ENCODE measurements at regions not wholly inside any gene's neighbourhood (a gene's known extent, or its start where the extent isn't known, plus 50 kb on each side); places are given as distances from the start of the nearest gene placed in this dataset.

DNA sequence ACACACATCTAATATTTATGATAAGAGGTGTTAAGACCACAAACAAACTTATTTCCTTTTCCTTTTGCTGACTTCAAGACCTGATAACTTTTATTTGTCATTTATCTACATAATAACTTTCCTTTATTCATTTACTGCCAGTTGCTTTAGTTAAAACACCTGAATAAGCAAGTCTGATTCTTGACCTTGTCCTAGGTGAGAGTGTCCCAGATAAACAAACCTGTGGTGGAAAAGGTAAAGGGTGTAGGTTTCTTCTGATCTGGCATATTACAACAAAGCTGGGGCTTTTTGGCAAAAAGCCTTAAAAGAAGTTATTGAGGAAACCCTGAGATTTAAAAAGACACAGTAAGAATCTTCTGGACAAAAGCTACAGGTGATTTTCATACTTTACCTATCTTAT is 191.5 kb downstream of the ZBBX start:
- no peak for DNase-seq

DNA sequence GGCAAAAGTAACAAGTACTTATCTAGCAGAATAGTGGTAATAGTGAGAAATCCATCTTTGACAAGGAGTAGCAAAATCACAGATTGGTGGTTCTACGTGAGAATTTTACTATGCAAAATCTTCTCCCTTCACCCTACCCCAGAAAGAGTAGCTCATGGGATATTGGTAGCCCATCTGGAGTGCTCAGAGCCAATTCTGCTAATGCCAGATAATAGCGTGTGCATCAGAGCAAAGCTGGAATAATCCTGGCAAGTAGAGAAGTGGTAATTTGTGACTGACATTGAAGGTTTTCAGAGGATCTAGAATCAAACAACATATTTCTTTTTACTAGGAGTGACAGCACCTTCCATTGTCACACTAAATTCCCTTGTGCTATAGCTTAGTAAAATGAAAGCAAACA is 192.9 kb downstream of the ZBBX start:
- no peak for DNase-seq

DNA sequence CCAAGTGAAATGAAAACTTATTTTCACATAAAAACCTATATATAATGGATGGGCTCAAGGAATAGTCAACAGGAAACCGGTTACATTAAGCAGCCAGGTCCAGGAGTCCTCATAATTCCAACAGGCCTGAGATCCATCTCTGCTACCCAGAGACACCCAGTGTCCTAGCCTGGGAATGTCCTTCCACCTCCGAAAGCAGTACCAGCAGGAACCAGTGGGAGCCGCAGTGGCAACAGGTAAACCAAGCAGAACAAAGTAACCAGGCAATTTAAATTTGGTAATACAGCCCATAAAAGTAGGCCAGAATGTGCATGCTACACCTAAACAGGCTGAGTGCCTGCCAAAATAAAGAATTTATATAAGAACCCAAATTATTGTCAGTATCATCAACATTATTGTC is 195.6 kb downstream of the ZBBX start:
- DNase-seq = no peak

DNA sequence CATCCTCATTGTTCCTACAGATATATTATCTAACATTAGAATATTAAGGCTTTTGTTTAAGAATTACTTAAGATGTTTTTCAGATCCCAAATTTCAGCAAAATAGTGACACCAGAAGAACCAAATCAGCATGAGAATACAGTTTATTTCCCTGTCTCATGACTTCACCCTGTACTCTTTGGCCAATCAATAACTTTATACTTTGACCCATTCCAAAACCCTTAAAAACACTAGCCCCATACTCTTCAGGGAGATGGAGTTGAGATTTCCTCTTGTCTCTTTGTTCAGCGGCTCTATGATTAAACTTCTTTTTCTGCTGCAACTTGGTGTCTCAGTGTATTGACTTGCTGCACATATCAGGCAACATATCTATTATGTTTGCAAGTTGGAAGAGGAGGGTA is 207.7 kb downstream of the ZBBX start:
- DNase-seq = no peak

DNA sequence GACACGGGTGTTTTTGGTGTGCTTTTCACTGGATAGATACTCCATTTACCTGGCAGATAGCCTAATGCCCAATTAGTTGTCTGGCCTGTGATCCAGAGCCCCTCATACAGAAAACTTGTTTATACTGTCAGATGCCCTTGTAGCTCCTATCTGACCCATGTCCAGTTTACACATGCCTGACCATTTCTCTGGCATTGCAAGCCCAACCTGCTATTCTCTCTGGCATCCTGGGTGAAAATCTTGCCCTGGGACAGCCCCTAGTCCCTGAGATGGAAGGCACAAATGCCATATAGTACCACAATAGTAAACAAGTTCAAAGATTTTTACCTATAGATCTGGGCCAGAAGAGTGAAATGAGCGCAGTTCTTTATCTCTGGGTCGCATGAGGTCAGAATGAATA is 212.6 kb downstream of the ZBBX start:
- DNase-seq = no peak

DNA sequence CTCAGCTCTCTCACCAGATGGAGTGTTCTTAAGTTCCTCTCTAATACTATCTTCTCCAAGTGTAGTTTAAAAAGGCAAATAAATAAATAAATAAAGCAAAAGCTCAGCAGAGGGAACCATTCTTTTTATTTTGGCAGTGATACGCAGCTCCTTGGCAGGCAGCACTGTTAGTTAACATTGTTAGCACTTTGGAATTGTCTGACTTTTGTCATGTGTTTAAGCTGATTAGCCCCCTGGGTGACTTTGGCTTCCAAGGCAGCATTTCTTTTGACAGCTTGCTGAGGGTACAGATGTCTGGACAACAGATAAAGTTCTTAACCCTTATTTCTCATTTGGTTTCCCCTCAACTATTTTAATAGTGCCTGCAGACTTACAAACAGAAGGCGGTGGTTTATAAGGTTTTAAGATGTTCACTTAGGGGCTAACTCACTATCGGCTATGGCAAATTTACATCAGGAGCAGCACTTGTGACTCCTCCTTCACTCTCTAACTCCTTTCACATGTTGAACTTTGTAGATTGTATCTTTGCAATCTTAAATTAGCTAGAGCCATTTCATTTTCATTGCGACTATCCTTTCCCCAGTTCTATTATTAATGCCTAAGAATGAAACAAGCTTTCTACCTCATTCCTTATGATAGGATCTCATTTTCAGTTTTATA is 213.4 kb downstream of the ZBBX start:
- no peak for DNase-seq

DNA sequence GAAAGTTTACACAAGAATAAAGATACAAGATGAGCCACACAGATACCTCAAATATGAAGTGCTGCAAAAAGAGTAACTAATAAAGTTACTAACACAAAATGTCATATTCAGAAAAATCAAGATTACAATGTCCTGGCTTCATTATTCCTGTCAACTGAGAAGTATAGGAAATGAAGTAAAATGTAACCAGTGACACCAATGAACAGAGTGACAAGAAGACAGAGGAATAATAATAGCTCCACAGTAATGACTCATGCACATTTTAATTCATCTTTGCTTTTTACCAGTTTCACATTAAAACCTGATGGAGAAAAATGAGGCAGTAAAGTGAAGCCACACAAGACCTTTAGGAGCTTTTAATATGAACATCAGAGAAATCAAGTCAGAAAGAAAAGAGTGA is 214.1 kb downstream of the ZBBX start:
- DNase-seq = no peak

DNA sequence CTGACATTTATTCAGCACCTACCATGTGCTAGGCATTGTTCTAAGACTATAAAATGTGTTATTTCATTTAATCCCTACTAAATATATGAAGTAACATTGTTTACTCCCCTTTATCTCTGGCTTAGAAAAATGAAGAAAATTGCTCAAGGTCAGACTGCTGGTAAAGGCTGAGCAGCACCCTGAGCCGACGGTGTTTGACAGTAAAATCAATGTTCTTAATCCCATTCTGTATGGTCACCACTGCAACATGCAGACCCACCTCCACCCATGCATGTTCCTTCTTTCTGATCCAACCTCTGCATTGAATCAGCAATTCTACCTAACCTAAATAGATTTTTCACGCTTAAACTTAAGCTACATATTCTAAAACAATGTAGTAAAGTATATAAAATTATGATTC is 216.5 kb downstream of the ZBBX start:
- no peak for DNase-seq

DNA sequence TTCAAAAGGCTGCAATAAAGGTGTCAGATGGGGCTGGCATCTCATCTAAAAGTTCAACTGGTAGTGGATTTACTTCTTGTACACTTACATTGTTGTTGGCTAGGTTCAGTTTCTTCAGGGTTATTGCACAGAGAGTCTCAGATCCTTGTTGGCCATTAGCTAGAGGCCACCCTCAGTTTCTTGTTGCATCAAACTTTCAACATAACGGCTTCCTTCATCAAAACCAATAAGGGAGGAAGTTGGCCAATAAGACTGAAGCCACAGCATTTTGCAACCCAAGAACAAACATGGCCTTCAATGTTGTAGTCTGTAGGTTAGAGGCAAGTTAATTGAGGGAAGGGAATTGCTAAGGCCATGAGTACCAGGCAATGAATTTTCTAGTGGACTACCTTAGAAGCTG is 218.0 kb downstream of the ZBBX start:
- DNase-seq = no peak

DNA sequence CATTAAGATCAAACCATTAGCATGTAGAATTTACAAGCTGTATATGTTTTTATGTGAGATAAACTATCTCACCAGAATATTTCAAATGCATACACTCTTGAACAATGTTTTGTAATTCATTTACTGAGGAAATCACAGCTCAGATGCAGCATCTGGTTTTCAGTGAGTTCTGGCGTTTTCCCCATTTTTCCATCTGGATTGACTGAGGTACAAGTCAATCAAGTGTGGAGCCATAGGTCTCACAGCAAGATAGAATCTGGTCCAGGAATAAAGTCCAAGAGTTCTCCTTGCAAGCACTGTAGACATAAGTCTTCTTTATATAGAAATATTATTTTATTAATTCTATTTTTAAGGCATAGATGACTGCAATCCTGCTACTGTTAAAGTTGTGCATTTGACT is 219.3 kb downstream of the ZBBX start:
- no peak for DNase-seq

DNA sequence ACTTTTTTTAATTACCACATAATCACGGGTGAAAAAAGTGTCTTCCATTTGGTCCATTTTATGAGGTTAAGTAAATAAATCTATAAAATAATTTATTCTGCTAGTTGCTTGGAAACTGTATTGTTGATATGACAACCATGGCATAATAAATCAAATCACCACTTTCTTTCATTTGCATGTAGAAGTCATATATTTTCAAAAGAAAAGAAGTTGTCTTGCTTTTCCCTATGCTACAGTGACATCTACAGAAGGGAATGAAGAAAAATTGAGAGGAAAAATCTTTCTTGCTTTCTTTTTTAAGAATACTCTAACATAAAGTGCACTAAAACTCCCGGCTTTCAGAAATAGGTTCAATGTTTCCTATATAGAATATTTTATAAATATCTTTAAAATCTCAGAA is 228.5 kb downstream of the ZBBX start:
- no peak for DNase-seq

DNA sequence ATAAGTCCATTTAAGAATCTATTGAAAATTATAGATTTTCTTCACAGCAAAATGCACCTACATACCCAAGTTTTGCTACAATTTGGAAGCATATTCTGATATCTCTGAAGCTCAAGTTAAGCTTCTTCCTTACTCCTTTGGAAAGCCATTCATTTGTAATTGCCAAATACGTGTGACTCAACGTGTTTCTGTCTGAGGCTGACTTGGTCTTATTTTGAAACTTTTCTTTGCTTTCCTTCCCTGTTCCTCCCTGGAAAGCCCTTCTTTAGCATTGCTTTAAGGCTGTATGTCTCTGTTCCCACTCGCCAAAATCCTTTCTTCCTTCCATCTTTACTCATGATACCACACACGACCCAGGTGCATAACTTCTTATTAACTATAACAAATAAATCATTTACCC is 232.0 kb downstream of the ZBBX start:
- no peak for DNase-seq

DNA sequence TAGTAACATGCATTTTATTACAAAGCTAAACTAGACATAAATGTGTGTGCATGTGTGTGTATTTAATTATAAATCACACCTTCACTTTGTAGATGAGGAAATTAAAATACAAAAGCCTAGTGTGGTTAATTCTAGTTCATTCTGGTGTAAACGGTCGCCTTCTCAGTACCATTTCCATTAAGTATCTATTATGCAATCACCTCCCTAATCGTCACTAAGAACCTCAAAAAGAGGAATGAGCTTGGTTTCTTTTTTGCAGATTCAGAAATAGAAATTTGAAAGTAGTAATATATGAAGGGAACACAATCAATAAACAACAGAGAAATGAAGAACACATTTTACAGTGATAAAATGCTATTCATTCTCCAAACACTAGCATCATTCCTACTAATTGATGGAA is 233.2 kb downstream of the ZBBX start:
- DNase-seq = no peak

DNA sequence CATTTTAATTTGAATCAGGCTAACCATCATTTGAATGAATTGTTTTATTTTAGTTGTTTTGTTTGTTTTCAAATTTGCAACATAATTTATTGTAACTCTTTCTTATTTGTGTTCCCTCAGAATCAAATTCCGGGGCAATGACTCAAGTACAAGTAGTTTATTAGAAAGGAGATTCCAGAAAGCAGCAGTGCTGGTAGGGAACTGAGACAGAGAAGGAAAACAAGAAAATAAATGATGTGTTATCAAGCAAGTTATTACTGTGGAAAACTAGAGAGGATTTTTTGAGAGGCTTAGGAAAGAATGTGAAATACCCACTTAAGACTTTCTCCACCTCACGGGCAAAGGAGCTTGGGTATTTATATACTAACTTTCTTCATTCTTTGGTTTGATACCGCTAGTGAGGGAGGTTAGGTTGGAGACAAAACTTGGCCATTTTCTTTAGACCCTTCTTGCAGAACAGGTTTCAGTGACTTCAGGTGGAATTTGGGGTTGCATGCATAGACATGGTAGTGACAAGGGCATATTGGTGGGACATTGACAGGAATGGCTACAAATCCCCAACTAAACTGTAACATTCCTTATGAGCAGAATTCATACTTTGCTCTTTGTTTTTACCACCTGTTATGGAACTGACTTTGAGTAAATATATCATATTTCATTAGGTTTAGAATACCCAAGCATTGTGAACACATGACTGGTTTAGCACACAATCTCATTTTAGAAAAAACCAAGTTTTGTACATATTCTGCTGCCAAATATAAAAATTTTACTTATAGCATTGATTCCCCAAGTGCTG is 254.3 kb downstream of the ZBBX start:
- no peak for DNase-seq

DNA sequence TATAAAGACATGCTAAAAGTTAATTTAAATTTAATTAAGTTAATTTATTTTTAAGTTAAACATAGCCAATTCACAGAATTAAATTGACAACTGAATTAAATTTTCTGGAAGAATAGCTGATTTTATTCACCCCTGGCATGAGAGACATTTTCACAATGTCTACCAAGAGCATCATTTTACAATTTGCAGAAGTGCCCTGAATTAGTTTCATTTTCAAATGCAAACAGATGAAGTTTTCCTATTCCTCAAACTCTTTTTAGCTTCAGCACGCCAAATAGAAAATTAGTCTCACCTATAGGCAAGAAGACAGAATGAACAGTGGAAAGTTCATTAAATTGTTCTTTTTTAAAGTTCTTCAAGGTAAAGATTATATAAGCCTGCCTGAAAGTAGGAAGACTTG is 259.3 kb downstream of the ZBBX start:
- DNase-seq = no peak

DNA sequence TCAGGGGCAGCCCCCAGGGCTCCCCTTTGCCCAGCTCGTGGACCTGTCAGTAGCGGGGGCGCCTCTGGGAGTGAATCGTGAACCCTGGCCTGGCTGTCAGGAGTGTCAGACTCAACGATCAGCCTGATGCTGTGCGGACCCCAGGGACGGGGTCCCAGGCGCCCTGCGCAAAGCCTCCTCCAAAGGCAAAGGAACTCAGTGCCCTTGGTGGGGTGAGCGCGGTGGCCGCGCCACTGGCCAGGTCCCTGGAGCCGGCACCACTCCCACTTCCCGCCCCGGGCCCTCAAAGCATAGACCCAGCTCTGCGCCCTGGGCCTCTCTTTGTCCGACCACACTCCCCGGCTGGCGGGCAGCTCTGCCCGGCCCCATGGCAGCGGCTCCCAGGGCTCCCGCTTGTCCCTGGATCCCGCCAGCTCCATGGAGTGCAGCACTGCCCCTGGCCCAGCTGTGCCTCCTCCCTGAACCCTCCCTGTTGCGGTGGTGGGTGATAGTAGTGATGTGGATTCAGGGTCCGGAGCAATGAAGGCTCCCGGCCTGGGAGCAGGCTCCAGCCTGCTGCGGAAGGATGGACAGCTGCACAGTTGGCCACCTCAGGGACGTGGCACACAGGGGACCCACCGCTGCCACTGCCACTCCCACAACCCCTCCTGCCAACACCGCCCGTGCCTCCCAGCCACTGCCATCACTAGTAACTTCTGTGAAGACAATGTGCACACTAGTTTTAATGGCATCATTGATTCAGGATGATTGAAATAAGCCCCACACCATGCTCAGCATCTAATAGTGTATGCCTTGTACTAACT is 263.8 kb downstream of the ZBBX start:
- no peak for DNase-seq

DNA sequence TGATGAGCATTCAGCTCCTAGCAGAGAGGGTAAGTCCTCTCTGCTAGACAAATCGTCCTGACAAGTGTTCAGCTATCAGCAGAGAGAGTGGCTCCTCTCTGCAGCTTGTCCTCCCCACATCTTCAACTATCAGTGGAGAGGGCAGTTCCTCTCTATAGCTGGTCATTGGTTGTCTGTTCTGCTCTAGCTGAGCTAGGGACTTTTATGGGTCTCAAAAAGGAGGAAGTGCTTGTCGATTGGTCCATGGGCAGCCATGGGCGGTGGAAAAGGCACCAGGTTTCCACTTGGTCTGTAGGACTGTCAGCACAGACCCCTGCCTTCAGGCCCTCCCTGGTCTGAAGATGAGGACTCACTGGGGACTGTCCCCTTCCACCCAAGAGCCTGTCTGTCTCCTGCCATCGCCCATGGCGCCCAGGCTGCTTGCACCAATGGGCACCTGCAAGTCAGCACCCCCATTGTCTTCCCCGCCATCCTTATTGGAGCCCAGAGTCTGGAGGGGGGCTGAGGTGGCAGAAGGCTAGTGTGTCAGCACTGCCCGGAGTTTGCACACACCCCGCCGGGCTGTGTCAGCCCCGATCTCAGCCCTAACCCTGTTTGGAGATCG is 264.7 kb downstream of the ZBBX start:
- no peak for DNase-seq

DNA sequence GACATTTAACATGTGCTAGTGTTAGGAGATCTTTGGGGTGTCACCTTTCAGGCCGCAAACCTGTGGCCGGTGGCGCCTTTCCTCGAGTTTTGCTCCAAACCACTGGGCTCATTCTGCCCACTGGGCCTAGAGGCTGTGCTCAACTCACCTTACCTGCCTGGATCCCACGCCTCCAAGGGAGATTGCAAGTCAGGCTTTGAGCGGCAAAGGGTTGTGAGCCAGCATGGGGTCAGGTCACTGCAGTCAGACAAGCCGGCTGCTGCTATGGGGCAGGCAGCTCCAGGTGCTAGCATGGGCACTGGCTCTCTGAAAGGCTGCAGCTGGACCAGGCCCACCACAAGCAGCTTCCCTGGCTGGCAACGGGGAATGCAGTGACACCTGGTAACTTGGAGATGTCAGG is 265.5 kb downstream of the ZBBX start:
- no peak for DNase-seq

DNA sequence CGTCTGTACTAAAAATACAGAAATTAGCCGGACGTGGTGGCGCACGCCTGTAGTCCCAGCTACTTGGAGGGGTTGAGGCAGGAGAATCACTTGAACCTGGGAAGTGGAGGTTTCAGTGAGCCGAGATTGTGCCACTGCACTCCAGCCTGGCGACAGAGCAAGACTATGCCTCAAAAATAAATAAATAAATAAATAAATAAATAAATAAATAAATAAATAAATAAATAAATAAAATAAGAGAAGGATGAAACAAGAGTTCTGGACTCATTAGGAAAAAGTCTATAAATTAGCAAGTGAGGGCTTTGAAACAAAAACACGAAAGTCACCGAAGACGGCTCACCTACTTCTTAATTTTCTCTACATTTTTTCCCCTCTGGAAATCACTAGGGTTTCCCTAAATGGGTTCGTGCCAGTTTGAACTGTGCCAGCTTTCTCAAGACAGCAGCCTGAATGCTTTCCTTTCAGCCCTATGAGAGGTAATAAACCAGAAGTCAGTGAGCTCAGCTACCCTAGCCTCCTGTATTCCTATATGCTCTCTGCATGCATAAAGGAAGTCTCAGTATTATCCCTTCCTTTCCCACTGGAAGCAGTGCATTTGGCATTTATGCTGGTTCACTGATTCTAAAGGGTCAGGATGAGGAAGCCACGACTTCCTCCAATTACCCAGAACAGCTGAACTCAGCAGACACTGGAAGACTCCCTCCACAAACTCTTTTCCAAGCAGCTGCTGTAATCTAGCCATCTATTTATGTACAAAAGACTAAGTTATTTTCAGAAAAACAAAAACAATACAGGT is 266.9 kb downstream of the ZBBX start:
- DNase-seq = no peak

DNA sequence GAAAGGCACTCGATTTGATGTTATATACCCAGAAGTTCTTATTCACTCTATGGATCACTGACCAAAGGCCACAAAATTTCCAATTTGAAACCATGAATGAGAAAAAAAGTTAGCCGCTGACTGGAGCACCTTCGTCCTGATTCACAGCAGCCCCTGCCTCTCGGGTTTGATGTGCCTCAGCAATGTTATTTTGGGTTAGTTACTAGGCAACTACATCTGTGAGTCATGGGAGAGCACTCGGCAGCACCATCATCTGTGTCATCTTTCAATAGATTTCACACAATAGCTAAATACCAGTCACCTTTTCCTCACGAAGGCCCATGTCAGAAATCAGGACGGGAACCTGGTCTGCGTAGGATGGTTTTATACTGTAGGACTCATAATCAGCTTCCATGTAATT is 269.2 kb downstream of the ZBBX start:
- DNase-seq = no peak

DNA sequence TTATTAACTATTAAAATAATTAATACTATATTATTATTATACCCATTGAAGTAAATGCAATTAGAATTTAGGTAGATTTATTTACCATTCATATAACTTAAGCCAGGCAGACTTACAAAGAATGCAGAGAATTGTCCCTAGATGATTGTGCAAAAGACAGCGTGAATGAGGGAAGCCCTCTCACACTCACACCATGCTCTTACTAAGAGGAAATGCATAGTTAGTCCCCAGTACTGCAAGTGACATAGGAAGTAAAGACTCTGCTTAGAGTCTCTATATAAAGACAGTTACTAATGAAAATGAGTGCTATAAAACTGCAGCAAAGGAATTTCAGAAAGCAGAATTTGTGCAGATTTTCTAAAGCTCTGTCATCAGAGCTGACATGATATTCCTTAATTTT is 270.4 kb downstream of the ZBBX start:
- no peak for DNase-seq

DNA sequence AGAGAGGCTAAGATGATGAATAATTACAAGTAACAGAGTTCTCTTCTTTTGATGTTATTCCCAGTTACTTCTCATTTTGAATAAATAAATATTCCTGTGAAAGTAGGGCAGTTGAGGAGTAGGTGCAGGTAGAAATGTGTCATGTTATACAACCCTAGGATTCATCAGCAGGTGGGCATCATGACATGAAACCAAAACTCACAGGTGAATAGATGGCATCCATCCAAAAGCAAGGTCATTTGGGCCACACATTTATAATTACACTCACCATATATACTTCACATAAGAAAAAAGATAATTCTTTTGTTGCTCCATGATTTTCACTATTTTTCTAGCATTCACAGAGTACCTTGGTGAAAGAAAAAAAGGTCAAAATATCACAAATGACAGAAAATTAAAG is 273.6 kb downstream of the ZBBX start:
- no peak for DNase-seq

DNA sequence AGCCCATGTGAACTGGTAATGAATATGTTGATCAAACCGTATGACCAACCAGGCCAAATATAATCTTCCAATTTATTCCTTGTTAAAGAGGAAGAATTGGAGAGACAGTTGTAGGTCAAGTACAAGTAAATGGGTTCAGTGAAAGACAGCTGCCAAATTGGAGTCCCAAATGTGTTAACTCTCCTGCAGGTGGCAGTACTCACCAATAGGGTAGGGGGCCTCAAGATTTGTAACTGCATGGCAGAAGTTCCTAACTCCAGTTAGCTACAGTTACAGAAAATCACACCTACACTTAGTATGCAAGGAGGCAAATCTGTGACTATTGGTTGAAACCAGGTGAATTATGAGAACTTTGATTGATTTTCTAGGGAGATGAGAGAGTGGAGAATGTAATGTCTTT is 278.0 kb downstream of the ZBBX start:
- DNase-seq = no peak
